ENCODE measurements at regions not wholly inside any gene's neighbourhood (a gene's known extent, or its start where the extent isn't known, plus 50 kb on each side); places are given as distances from the start of the nearest gene placed in this dataset.

DNA sequence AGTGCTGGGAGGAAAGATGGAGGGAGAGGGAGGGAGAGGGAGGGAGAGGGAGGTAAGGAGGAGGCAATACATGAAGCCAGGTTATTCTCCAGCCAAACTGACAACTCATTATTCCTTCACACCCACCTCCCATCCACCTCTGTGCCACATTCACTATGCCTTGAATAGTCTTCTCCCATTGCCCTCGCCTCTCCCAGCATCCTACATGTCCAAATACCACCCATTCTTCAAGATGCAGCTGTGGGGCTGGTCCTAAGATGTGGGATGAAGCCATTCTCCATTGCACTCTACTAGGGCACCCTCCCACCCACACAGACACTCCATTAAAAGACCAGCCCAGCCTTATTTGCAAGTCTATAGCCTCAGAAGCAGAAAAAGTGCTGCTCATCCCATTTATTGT, 165.8 kb downstream of the RRAGC start (continued):
- TF ChIP-seq, protein P1, sequence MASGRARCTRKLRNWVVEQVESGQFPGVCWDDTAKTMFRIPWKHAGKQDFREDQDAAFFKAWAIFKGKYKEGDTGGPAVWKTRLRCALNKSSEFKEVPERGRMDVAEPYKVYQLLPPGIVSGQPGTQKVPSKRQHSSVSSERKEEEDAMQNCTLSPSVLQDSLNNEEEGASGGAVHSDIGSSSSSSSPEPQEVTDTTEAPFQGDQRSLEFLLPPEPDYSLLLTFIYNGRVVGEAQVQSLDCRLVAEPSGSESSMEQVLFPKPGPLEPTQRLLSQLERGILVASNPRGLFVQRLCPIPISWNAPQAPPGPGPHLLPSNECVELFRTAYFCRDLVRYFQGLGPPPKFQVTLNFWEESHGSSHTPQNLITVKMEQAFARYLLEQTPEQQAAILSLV (tag; IDR thresholded peaks at IDR 0.05), result no peak
- TF ChIP-seq ZNF436 (CRISPR knock-in tag; IDR thresholded peaks at IDR 0.05), result no peak
- TF ChIP-seq, protein P2, sequence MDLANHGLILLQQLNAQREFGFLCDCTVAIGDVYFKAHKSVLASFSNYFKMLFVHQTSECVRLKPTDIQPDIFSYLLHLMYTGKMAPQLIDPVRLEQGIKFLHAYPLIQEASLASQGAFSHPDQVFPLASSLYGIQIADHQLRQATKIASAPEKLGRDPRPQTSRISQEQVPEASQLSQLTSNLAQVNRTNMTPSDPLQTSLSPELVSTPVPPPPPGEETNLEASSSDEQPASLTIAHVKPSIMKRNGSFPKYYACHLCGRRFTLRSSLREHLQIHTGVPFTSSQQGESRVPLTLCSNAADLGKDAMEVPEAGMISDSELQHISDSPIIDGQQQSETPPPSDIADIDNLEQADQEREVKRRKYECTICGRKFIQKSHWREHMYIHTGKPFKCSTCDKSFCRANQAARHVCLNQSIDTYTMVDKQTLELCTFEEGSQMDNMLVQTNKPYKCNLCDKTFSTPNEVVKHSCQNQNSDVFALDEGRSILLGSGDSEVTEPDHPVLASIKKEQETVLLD (IDR thresholded peaks at IDR 0.05), result no peak

- POLR2A ChIA-PET, result interaction anchor here (0.7 to 1.1 kb wide), 3 partner anchors 21 to 470 kb away, joined by 3 read pairs; no protein-coding TSS in a partner anchor
- CTCF ChIA-PET (ENCODE audit: low intra/inter-chr PET ratio), result no interaction called here
- no peak for ATAC-seq
- TF ChIP-seq SNRNP70 (optimal IDR thresholded peaks at IDR 0.05; ENCODE audit: low read depth, low read length) (no peak), SRSF7 (optimal IDR thresholded peaks at IDR 0.05; ENCODE audit: low read depth, low read length) (no peak), RBBP5 (IDR thresholded peaks at IDR 0.05; ENCODE audit: borderline replicate concordance, insufficient read depth, low read length, poor library complexity, severe bottlenecking) (no peak), SAFB2 (IDR thresholded peaks at IDR 0.05; ENCODE audit: borderline replicate concordance, low read depth, low read length, severe bottlenecking) (no peak), ETS2 (tag; IDR thresholded peaks at IDR 0.05; ENCODE audit: borderline replicate concordance, poor library complexity, severe bottlenecking) (no peak), CHCHD3 (CRISPR knock-in tag; IDR thresholded peaks at IDR 0.05) (no peak)
- TF ChIP-seq, protein P3, sequence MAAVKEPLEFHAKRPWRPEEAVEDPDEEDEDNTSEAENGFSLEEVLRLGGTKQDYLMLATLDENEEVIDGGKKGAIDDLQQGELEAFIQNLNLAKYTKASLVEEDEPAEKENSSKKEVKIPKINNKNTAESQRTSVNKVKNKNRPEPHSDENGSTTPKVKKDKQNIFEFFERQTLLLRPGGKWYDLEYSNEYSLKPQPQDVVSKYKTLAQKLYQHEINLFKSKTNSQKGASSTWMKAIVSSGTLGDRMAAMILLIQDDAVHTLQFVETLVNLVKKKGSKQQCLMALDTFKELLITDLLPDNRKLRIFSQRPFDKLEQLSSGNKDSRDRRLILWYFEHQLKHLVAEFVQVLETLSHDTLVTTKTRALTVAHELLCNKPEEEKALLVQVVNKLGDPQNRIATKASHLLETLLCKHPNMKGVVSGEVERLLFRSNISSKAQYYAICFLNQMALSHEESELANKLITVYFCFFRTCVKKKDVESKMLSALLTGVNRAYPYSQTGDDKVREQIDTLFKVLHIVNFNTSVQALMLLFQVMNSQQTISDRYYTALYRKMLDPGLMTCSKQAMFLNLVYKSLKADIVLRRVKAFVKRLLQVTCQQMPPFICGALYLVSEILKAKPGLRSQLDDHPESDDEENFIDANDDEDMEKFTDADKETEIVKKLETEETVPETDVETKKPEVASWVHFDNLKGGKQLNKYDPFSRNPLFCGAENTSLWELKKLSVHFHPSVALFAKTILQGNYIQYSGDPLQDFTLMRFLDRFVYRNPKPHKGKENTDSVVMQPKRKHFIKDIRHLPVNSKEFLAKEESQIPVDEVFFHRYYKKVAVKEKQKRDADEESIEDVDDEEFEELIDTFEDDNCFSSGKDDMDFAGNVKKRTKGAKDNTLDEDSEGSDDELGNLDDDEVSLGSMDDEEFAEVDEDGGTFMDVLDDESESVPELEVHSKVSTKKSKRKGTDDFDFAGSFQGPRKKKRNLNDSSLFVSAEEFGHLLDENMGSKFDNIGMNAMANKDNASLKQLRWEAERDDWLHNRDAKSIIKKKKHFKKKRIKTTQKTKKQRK (IDR thresholded peaks at IDR 0.05; ENCODE audit: borderline replicate concordance, low read depth, low read length), result no peak
- TF ChIP-seq, protein P4, sequence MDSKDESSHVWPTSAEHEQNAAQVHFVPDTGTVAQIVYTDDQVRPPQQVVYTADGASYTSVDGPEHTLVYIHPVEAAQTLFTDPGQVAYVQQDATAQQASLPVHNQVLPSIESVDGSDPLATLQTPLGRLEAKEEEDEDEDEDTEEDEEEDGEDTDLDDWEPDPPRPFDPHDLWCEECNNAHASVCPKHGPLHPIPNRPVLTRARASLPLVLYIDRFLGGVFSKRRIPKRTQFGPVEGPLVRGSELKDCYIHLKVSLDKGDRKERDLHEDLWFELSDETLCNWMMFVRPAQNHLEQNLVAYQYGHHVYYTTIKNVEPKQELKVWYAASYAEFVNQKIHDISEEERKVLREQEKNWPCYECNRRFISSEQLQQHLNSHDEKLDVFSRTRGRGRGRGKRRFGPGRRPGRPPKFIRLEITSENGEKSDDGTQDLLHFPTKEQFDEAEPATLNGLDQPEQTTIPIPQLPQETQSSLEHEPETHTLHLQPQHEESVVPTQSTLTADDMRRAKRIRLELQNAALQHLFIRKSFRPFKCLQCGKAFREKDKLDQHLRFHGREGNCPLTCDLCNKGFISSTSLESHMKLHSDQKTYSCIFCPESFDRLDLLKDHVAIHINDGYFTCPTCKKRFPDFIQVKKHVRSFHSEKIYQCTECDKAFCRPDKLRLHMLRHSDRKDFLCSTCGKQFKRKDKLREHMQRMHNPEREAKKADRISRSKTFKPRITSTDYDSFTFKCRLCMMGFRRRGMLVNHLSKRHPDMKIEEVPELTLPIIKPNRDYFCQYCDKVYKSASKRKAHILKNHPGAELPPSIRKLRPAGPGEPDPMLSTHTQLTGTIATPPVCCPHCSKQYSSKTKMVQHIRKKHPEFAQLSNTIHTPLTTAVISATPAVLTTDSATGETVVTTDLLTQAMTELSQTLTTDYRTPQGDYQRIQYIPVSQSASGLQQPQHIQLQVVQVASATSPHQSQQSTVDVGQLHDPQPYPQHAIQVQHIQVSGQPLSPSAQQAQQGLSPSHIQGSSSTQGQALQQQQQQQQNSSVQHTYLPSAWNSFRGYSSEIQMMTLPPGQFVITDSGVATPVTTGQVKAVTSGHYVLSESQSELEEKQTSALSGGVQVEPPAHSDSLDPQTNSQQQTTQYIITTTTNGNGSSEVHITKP (IDR thresholded peaks at IDR 0.05; ENCODE audit: partially characterized antibody), result no peak
Measured at GRCh38 chr1:38693031-38693430, 166.5 kb downstream of the RRAGC start.

More at GRCh38 chr1:38693031-38693430, 166.5 kb downstream of the RRAGC start:
- Histone ChIP-seq H3K9me3 (replicated peaks; ENCODE audit: control insufficient read depth, insufficient read depth, low read depth, low read length) (no peaks in the 10 kb centered on the region), H3K36me3 (ENCODE audit: control insufficient read depth, insufficient read depth, low read length) (no peaks in the 10 kb centered on the region), H3K27me3 (ENCODE audit: control insufficient read depth in 2 of 2, insufficient read depth in 2 of 2, low read length in 2 of 2) (peaks cover 4 to 25% of the 10 kb centered on the region in 2 experiments), H3K4me2 (ENCODE audit: insufficient read depth, low read length) (no peak overlapping the region), H4K20me1 (replicated peaks; ENCODE audit: control insufficient read depth, insufficient read depth, low read length) (no peaks in the 10 kb centered on the region), H3K9ac (ENCODE audit: insufficient read depth in 1 of 2, low read depth in 2 of 2, low read length in 2 of 2) (no peak overlapping the region), H3K4me1 (replicated peaks in 1 of 2; ENCODE audit: control insufficient read depth in 2 of 2, insufficient read depth in 2 of 2, low read length in 2 of 2) (no peaks in the 10 kb centered on the region), H3K4me3 (no peak overlapping the region), H3K79me2 (ENCODE audit: control insufficient read depth, insufficient read depth, low read length) (no peaks in the 10 kb centered on the region), H2AFZ (ENCODE audit: low read depth, low read length) (no peak overlapping the region), H3K9me1 (ENCODE audit: control insufficient read depth, insufficient read depth, low read length) (no peaks in the 10 kb centered on the region), H3K27ac (ENCODE audit: extremely low read depth, low read depth, low read length) (no peak overlapping the region)
- in situ Hi-C loops (cut with MboI), result no loop called here
- 0% methylated on average over 3 of the region's 3 CpGs for WGBS (ENCODE audit: insufficient coverage, low coverage, missing lambda C conversion rate)
- intact Hi-C loops (cut with micrococcal nuclease), result no loop called here
- no TSS peak for BruUV-seq (replicated peaks)
- no peak for DNase-seq (ENCODE audit: extremely low read depth in 1 of 4, low spot score in 3 of 4)
- no peak for FAIRE-seq

All from K562 (cell line).